A549 (cell line): ENCODE measurements at regions not wholly inside any gene's neighbourhood (a gene's known extent, or its start where the extent isn't known, plus 50 kb on each side); places are given as distances from the start of the nearest gene placed in this dataset.

Experiments used
- ATAC-seq, 2 experiments: fragments of 200-7000 bp in 1 of 2; fragments of >200 bp in 1 of 2; cut with Nextera tagmentation in 1 of 2; cut with Tn5 transposase in 1 of 2; 3 replicates each; pipeline versions ENCODE4 v1.8.0 to v1.9.1; 2018 to 2020; ENCODE audit warnings: mild to moderate bottlenecking in 1 of 2, moderate library complexity in 1 of 2
- CTCF ChIA-PET: fragments of 300-600 bp; sonication (Branson Sonifier 250); formaldehyde crosslinking; extraction: SDS; loops from one replicate; lab custom pipeline; 2021; ENCODE audit warnings: antibody characterized with exemption, inconsistent platforms; lab: Yijun Ruan, JAX
- POLR2A ChIA-PET: fragments of 350-600 bp; formaldehyde crosslinking; extraction: SDS; loops from one replicate; lab custom pipeline; 2021; ENCODE audit warnings: antibody characterized with exemption, inconsistent platforms; lab: Yijun Ruan, JAX
- DNase-seq, 2 experiments: peaks; one replicate each; pipeline versions ENCODE4 v3.0.0 to v3.0.0-alpha.2; 2011 to 2016; ENCODE audit warnings: low read depth in 1 of 2, low spot score in 1 of 2
- FAIRE-seq: peaks from 2 replicates; lab custom pipeline; 2011; peaks lifted over from hg19 to GRCh38; lab: Jason Lieb, UNC
- H3K27ac ChIP-seq, 2 experiments: fragments of >200 bp; sonication (Bioruptor Twin); formaldehyde crosslinking; 3 replicates each; pipeline ENCODE4 v1.5.1; 2016 to 2017
- H3K4me1 ChIP-seq: fragments of >200 bp; sonication (Bioruptor Twin); formaldehyde crosslinking; 3 replicates; pipeline ENCODE4 v1.6.1; 2016
- H3K4me2 ChIP-seq: fragments of >200 bp; sonication (Bioruptor Twin); formaldehyde crosslinking; 3 replicates; pipeline ENCODE4 v1.6.1; 2016
- H3K4me3 ChIP-seq: fragments of >200 bp; sonication (Bioruptor Twin); formaldehyde crosslinking; 3 replicates; pipeline ENCODE4 v1.5.1; 2016
- H3K9me3 ChIP-seq: fragments of >200 bp; sonication (Bioruptor Twin); formaldehyde crosslinking; 3 replicates; pipeline ENCODE4 v1.6.1; 2016
- BHLHE40 ChIP-seq: IDR thresholded peaks from 2 replicates; pipeline ENCODE4 v1.6.1; 2012; ENCODE audit warnings: low read depth, low read length, inconsistent platforms
- CBX2 ChIP-seq: fragments of 200-600 bp; sonication (generic); IDR thresholded peaks from 2 replicates; pipeline ENCODE4 v1.6.1; 2016; ENCODE audit warnings: low read depth, mild to moderate bottlenecking, borderline replicate concordance
- EHF ChIP-seq: fragments of 250-450 bp; sonication (Bioruptor Pico); IDR thresholded peaks from 2 replicates; pipeline ENCODE4 v1.5.0; 2020; ENCODE audit warnings: mild to moderate bottlenecking
- EHMT2 ChIP-seq: fragments of 200-600 bp; sonication (generic); IDR thresholded peaks from 2 replicates; pipeline ENCODE4 v1.6.1; 2016; ENCODE audit warnings: antibody characterized with exemption, low read depth, mild to moderate bottlenecking, moderate library complexity
- EP300 ChIP-seq, 2 experiments: fragments of >200 bp; sonication (Bioruptor Twin); formaldehyde crosslinking; IDR thresholded peaks; 2 replicates in 1 of 2; 3 replicates in 1 of 2; pipeline ENCODE4 v1.6.1; 2016 to 2017
- ESRRA ChIP-seq: fragments of 150-350 bp; IDR thresholded peaks from 2 replicates; pipeline ENCODE4 v1.6.1; 2014; ENCODE audit warnings: mild to moderate bottlenecking, low read length, borderline replicate concordance
- FOSB ChIP-seq: fragments of 250-450 bp; sonication (Bioruptor Pico); IDR thresholded peaks from 2 replicates; pipeline ENCODE4 v1.5.0; 2020; ENCODE audit warnings: mild to moderate bottlenecking, moderate library complexity
- FOSL2 ChIP-seq, 2 experiments: fragments of 450-650 bp in 1 of 2; fragments of >200 bp in 1 of 2; sonication (Bioruptor Twin) in 1 of 2; formaldehyde crosslinking; IDR thresholded peaks; 2 replicates each; pipeline versions ENCODE4 v1.5.0 to v1.6.1; 2016 to 2020; ENCODE audit warnings: mild to moderate bottlenecking in 1 of 2, moderate library complexity in 1 of 2
- GATA3 ChIP-seq: IDR thresholded peaks from 2 replicates; pipeline ENCODE4 v1.6.1; 2012; ENCODE audit warnings: borderline replicate concordance
- HDAC2 ChIP-seq: fragments of 200-600 bp; sonication (generic); IDR thresholded peaks from 2 replicates; pipeline ENCODE4 v1.6.1; 2016
- HEYL ChIP-seq: fragments of 250-450 bp; sonication (Bioruptor Pico); IDR thresholded peaks from 2 replicates; pipeline ENCODE4 v1.8.0; 2021; ENCODE audit warnings: mild to moderate bottlenecking, moderate library complexity
- HOXA7 ChIP-seq: fragments of 250-450 bp; sonication (Bioruptor Pico); IDR thresholded peaks from 2 replicates; pipeline ENCODE4 v1.5.0; 2020; ENCODE audit warnings: mild to moderate bottlenecking, moderate library complexity
- HOXB13 ChIP-seq: fragments of 250-450 bp; sonication (Bioruptor Pico); IDR thresholded peaks from 2 replicates; pipeline ENCODE4 v1.5.0; 2020; ENCODE audit warnings: low read depth, mild to moderate bottlenecking, moderate library complexity
- HOXB5 ChIP-seq: fragments of 250-450 bp; sonication (Bioruptor Pico); IDR thresholded peaks from 2 replicates; pipeline ENCODE4 v1.5.0; 2020; ENCODE audit warnings: mild to moderate bottlenecking, moderate library complexity
- JUNB ChIP-seq: fragments of >200 bp; sonication (Bioruptor Twin); formaldehyde crosslinking; IDR thresholded peaks from 2 replicates; pipeline ENCODE4 v1.6.1; 2016
- MAFK ChIP-seq: fragments of 450-650 bp; IDR thresholded peaks from 2 replicates; pipeline ENCODE4 v1.6.1; 2014; ENCODE audit not compliant: partially characterized antibody
- MYC ChIP-seq: IDR thresholded peaks from 2 replicates; pipeline ENCODE4 v1.6.1; 2012; ENCODE audit warnings: mild to moderate bottlenecking, inconsistent platforms, low read length, improper control_type of control experiment, borderline replicate concordance
- NR3C1 ChIP-seq: fragments of >200 bp; sonication (Bioruptor Twin); formaldehyde crosslinking; IDR thresholded peaks from 3 replicates; pipeline ENCODE4 v1.6.1; 2017
- POLR2AphosphoS2 ChIP-seq: conservative IDR thresholded peaks from 2 replicates; pipeline ENCODE4 v1.6.1; 2012; ENCODE audit warnings: low read length, improper control_type of control experiment, inconsistent platforms
- RARB ChIP-seq: fragments of 250-450 bp; sonication (Bioruptor Pico); IDR thresholded peaks from 2 replicates; pipeline ENCODE4 v1.8.0; 2021; ENCODE audit warnings: mild to moderate bottlenecking, moderate library complexity
- RCOR1 ChIP-seq: fragments of 150-350 bp; IDR thresholded peaks from 2 replicates; pipeline ENCODE4 v1.6.1; 2014; ENCODE audit warnings: antibody characterized with exemption, low read length, low read depth
- SMC3 ChIP-seq: fragments of >200 bp; sonication (Bioruptor Twin); formaldehyde crosslinking; IDR thresholded peaks from 3 replicates; pipeline ENCODE4 v1.6.1; 2018; ENCODE audit warnings: inconsistent platforms
- SREBF2 ChIP-seq: fragments of 450-650 bp; IDR thresholded peaks from 2 replicates; pipeline ENCODE4 v1.6.1; 2014; ENCODE audit warnings: mild to moderate bottlenecking, moderate library complexity
- TFCP2L1 ChIP-seq: fragments of 250-450 bp; sonication (Bioruptor Pico); IDR thresholded peaks from 2 replicates; pipeline ENCODE4 v1.5.0; 2021; ENCODE audit warnings: mild to moderate bottlenecking
- TP53 ChIP-seq: fragments of 250-450 bp; sonication (Bioruptor Pico); IDR thresholded peaks from 2 replicates; pipeline ENCODE4 v1.5.0; 2021; ENCODE audit warnings: mild to moderate bottlenecking, moderate library complexity
- WGBS: methylation state at CpG from one replicate; pipeline ENCODE4 v1.1.6; 2017; ENCODE audit errors: missing lambda C conversion rate; 5-methylcytosine and 5-hydroxymethylcytosine counted together
- TF ChIP-seq, protein P1 (sequence below): fragments of >200 bp; sonication (Bioruptor Twin); formaldehyde crosslinking; IDR thresholded peaks from 3 replicates; pipeline ENCODE4 v1.6.1; 2016
- TF ChIP-seq, protein P2 (sequence below): IDR thresholded peaks from 2 replicates; pipeline ENCODE4 v1.6.1; 2012; ENCODE audit warnings: low read depth, borderline replicate concordance
- TF ChIP-seq, protein P3 (sequence below): fragments of >200 bp; sonication (Bioruptor Twin); formaldehyde crosslinking; IDR thresholded peaks from 3 replicates; pipeline ENCODE4 v1.5.1; 2016
- TF ChIP-seq, protein P4 (sequence below): fragments of 450-650 bp; IDR thresholded peaks from 2 replicates; pipeline ENCODE4 v1.6.1; 2014; ENCODE audit warnings: antibody characterized with exemption
- TF ChIP-seq, protein P5 (sequence below): fragments of 150-350 bp; IDR thresholded peaks from 2 replicates; pipeline ENCODE4 v1.6.1; 2014; ENCODE audit warnings: low read depth, mild to moderate bottlenecking, low read length
- TF ChIP-seq, protein P6 (sequence below): fragments of >200 bp; sonication (Bioruptor Twin); formaldehyde crosslinking; IDR thresholded peaks from 2 replicates; pipeline ENCODE4 v1.6.1; 2016
- TF ChIP-seq, protein P7 (sequence below): IDR thresholded peaks from 2 replicates; pipeline ENCODE4 v1.6.1; 2012

DNA sequence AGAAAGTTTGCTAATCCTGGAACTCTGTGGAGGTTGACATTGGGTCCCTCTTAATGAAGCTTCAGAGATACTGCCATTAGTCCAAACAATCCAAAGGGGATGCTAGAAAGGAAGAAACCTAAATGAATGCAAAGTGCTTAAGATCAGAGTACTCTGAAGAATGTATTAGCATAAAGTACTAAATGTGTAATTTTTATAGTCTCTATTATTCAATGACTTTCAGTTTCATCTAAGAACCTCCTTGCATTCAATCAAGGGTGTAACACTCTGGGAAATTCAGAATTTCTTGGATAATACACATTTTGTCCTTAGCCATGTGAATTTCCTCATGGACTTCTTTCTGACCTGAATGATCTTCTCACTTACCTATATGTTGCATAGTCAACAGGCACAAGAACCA lies 1078.5 kb upstream of the ADGRL4 start:
- H3K4me3 ChIP-seq = no peak overlapping the region
- ChIA-PET POLR2A (no interaction called here), CTCF (no interaction called here)
- FAIRE-seq (no peak), DNase-seq (no peak), ATAC-seq (no peak)
- no peaks in the 10 kb centered on the region for H3K4me1 ChIP-seq
- no peak overlapping the region for H3K27ac ChIP-seq
- TF ChIP-seq, protein P1, sequence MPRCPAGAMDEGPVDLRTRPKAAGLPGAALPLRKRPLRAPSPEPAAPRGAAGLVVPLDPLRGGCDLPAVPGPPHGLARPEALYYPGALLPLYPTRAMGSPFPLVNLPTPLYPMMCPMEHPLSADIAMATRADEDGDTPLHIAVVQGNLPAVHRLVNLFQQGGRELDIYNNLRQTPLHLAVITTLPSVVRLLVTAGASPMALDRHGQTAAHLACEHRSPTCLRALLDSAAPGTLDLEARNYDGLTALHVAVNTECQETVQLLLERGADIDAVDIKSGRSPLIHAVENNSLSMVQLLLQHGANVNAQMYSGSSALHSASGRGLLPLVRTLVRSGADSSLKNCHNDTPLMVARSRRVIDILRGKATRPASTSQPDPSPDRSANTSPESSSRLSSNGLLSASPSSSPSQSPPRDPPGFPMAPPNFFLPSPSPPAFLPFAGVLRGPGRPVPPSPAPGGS = no peak
- no peak for TF ChIP-seq CBX2
- H3K9me3 ChIP-seq = no peaks in the 10 kb centered on the region
- no peak overlapping the region for H3K4me2 ChIP-seq

DNA sequence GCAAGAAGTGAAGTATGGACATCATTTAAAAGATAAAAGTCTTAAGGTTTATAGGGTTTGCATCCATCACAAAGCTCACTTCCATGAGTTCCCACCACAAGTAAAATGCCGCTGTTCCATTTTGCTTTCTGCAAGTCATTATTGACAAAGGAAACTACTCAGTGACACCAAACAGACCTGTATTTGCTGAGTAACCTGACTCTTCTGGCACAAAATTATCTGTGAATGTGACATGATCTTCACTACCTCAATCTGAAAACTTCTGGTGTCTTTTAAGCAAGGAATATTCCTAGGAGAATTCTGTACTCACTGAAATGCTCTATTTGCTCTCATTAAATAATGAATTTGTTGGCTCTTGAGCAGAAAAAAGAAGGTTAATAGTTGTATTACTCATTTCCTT lies 1077.4 kb upstream of the ADGRL4 start:
- Histone ChIP-seq H3K9me3 (no peaks in the 10 kb centered on the region), H3K4me2 (no peak overlapping the region), H3K4me1 (no peaks in the 10 kb centered on the region), H3K4me3 (no peak overlapping the region), H3K27ac (no peak overlapping the region)
- POLR2A ChIA-PET = no interaction called here
- FAIRE-seq (no peak), ATAC-seq (no peak), DNase-seq (peak in 1 of 2 experiments; percentile 20)
- WGBS = 36% methylated on average over 1 of the region's 1 CpG
- TF ChIP-seq POLR2AphosphoS2 = no peak
- TF ChIP-seq SREBF2 = no peak
- no peak for TF ChIP-seq FOSB (CRISPR knock-in tag)
- no peak for TF ChIP-seq BHLHE40
- TF ChIP-seq ESRRA = no peak
- TF ChIP-seq, protein P2, sequence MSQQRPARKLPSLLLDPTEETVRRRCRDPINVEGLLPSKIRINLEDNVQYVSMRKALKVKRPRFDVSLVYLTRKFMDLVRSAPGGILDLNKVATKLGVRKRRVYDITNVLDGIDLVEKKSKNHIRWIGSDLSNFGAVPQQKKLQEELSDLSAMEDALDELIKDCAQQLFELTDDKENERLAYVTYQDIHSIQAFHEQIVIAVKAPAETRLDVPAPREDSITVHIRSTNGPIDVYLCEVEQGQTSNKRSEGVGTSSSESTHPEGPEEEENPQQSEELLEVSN = no peak
- no peak for TF ChIP-seq HOXB5 (CRISPR knock-in tag)
- TF ChIP-seq HEYL (CRISPR knock-in tag) = no peak
- no peak for TF ChIP-seq EHF (CRISPR knock-in tag)
- TF ChIP-seq RARB (CRISPR knock-in tag) = no peak
- no peak for TF ChIP-seq GATA3
- TF ChIP-seq FOSL2 (IDR thresholded peaks at IDR 0.05) = no peak
- no peak for TF ChIP-seq FOSL2 (CRISPR knock-in tag; IDR thresholded peaks at IDR 0.05)
- TF ChIP-seq JUNB = no peak
- TF ChIP-seq, protein P3, sequence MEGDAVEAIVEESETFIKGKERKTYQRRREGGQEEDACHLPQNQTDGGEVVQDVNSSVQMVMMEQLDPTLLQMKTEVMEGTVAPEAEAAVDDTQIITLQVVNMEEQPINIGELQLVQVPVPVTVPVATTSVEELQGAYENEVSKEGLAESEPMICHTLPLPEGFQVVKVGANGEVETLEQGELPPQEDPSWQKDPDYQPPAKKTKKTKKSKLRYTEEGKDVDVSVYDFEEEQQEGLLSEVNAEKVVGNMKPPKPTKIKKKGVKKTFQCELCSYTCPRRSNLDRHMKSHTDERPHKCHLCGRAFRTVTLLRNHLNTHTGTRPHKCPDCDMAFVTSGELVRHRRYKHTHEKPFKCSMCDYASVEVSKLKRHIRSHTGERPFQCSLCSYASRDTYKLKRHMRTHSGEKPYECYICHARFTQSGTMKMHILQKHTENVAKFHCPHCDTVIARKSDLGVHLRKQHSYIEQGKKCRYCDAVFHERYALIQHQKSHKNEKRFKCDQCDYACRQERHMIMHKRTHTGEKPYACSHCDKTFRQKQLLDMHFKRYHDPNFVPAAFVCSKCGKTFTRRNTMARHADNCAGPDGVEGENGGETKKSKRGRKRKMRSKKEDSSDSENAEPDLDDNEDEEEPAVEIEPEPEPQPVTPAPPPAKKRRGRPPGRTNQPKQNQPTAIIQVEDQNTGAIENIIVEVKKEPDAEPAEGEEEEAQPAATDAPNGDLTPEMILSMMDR = no peak
- TF ChIP-seq HOXA7 (CRISPR knock-in tag) = no peak
- TF ChIP-seq MYC = no peak
- no peak for TF ChIP-seq HOXB13 (CRISPR knock-in tag)
- TF ChIP-seq TP53 = no peak
- no peak for TF ChIP-seq RCOR1
- TF ChIP-seq, protein P4, sequence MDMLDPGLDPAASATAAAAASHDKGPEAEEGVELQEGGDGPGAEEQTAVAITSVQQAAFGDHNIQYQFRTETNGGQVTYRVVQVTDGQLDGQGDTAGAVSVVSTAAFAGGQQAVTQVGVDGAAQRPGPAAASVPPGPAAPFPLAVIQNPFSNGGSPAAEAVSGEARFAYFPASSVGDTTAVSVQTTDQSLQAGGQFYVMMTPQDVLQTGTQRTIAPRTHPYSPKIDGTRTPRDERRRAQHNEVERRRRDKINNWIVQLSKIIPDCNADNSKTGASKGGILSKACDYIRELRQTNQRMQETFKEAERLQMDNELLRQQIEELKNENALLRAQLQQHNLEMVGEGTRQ = no peak
- CTCF ChIA-PET = no interaction called here

DNA sequence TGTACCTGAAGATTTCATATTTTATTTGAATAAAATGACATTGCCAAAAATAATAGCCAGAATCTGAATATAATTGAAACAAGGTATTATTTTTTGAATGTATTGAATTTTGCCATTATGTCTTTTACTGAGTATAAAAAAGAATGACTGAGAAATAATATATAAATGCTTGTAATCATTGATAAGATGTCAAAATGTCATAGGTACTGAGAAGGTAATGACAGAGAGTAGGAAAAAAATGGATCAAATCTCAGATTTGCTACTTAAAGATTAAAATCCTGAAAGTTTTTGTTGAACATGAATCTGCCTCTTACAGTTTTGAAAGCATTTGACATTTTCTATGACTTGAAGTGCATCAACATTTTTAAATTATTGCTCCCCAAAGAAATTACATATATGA lies 1069.9 kb upstream of the ADGRL4 start:
- FAIRE-seq (no peak), DNase-seq (no peak), ATAC-seq (no peak)
- POLR2A ChIA-PET = no interaction called here
- no peaks in the 10 kb centered on the region for H3K4me1 ChIP-seq
- no peak overlapping the region for H3K4me2 ChIP-seq
- H3K27ac ChIP-seq = no peak overlapping the region
- CTCF ChIA-PET = no interaction called here
- H3K9me3 ChIP-seq = no peaks in the 10 kb centered on the region
- no peak overlapping the region for H3K4me3 ChIP-seq
- TF ChIP-seq EHMT2 (no peak), MAFK (no peak), TFCP2L1 (CRISPR knock-in tag) (no peak), HDAC2 (no peak), GATA3 (no peak), SMC3 (no peak), EHF (CRISPR knock-in tag) (no peak), NR3C1 (no peak), HEYL (CRISPR knock-in tag) (no peak), EP300 (IDR thresholded peaks at IDR 0.05) (no peak)
- TF ChIP-seq, protein P5, sequence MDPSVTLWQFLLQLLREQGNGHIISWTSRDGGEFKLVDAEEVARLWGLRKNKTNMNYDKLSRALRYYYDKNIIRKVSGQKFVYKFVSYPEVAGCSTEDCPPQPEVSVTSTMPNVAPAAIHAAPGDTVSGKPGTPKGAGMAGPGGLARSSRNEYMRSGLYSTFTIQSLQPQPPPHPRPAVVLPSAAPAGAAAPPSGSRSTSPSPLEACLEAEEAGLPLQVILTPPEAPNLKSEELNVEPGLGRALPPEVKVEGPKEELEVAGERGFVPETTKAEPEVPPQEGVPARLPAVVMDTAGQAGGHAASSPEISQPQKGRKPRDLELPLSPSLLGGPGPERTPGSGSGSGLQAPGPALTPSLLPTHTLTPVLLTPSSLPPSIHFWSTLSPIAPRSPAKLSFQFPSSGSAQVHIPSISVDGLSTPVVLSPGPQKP = no peak
- TF ChIP-seq, protein P6, sequence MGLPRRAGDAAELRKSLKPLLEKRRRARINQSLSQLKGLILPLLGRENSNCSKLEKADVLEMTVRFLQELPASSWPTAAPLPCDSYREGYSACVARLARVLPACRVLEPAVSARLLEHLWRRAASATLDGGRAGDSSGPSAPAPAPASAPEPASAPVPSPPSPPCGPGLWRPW = no peak
- TF ChIP-seq, protein P7, sequence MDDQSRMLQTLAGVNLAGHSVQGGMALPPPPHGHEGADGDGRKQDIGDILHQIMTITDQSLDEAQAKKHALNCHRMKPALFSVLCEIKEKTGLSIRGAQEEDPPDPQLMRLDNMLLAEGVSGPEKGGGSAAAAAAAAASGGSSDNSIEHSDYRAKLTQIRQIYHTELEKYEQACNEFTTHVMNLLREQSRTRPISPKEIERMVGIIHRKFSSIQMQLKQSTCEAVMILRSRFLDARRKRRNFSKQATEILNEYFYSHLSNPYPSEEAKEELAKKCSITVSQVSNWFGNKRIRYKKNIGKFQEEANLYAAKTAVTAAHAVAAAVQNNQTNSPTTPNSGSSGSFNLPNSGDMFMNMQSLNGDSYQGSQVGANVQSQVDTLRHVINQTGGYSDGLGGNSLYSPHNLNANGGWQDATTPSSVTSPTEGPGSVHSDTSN = no peak
